GM23248 (cell line): ENCODE measurements at regions not wholly inside any gene's neighbourhood (a gene's known extent, or its start where the extent isn't known, plus 50 kb on each side); places are given as distances from the start of the nearest gene placed in this dataset.
"Not testable (repeated sequence)": the region's sequence is repeated elsewhere in the genome, so short reads cannot be mapped to it uniquely, and the experiment has no call there.

ENCODE experiments used
- DNase-seq: peaks from one replicate; pipeline ENCODE4 v3.0.0-alpha.2; 2015
- H2AFZ ChIP-seq: fragments of 200-600 bp; sonication (generic); 2 replicates; pipeline ENCODE4 v1.6.1; 2016; ENCODE audit warnings: antibody characterized with exemption
- H3F3A ChIP-seq: fragments of 200-600 bp; sonication (generic); 2 replicates; pipeline ENCODE4 v1.6.1; 2016; ENCODE audit warnings: mild to moderate bottlenecking, antibody characterized with exemption, mixed run types; ENCODE audit not compliant: insufficient read depth
- H3K27ac ChIP-seq: fragments of 200-600 bp; sonication (generic); 2 replicates; pipeline ENCODE4 v1.5.1; 2016; ENCODE audit warnings: mild to moderate bottlenecking
- H3K27me3 ChIP-seq: fragments of 200-600 bp; sonication (generic); replicated peaks from 2 replicates; pipeline ENCODE4 v1.6.1; 2016; ENCODE audit warnings: mild to moderate bottlenecking; ENCODE audit not compliant: insufficient read depth
- H3K36me3 ChIP-seq: fragments of 200-600 bp; sonication (generic); 2 replicates; pipeline ENCODE4 v1.6.1; 2016; ENCODE audit warnings: low read depth, mild to moderate bottlenecking
- H3K4me1 ChIP-seq: fragments of 200-600 bp; sonication (generic); 2 replicates; pipeline ENCODE4 v1.6.1; 2016; ENCODE audit warnings: mild to moderate bottlenecking; ENCODE audit not compliant: insufficient read depth
- H3K4me2 ChIP-seq: fragments of 200-600 bp; sonication (generic); one replicate; pipeline ENCODE4 v1.6.1; 2016; ENCODE audit warnings: mild to moderate bottlenecking; ENCODE audit not compliant: unreplicated experiment
- H3K4me3 ChIP-seq: fragments of 200-600 bp; sonication (generic); 2 replicates; pipeline ENCODE4 v1.5.1; 2016; ENCODE audit warnings: mild to moderate bottlenecking
- H3K79me2 ChIP-seq: fragments of 200-600 bp; sonication (generic); 2 replicates; pipeline ENCODE4 v1.6.1; 2016; ENCODE audit warnings: mild to moderate bottlenecking; ENCODE audit not compliant: insufficient read depth
- H3K9ac ChIP-seq: fragments of 200-600 bp; sonication (generic); 2 replicates; pipeline ENCODE4 v1.6.1; 2016; ENCODE audit warnings: mild to moderate bottlenecking
- H3K9me2 ChIP-seq: fragments of 200-600 bp; sonication (generic); 2 replicates; pipeline ENCODE4 v1.6.1; 2016; ENCODE audit warnings: mixed run types, mild to moderate bottlenecking, moderate library complexity; ENCODE audit not compliant: insufficient read depth
- H3K9me3 ChIP-seq: fragments of 200-600 bp; sonication (generic); one replicate; pipeline ENCODE4 v1.6.1; 2017; ENCODE audit warnings: low read depth
- H4K20me1 ChIP-seq: fragments of 200-600 bp; sonication (generic); 2 replicates; pipeline ENCODE4 v1.6.0; 2016; ENCODE audit not compliant: insufficient read depth
- EZH2 ChIP-seq: fragments of 200-600 bp; sonication (generic); IDR thresholded peaks from 2 replicates; pipeline ENCODE4 v1.6.1; 2018; ENCODE audit warnings: antibody characterized with exemption, mild to moderate bottlenecking; ENCODE audit not compliant: insufficient read depth, poor library complexity, severe bottlenecking
- EZH2phosphoT487 ChIP-seq: fragments of 200-600 bp; sonication (generic); IDR thresholded peaks from 2 replicates; pipeline ENCODE4 v1.6.1; 2018; ENCODE audit warnings: antibody characterized with exemption, moderate library complexity, mild to moderate bottlenecking, low read depth; ENCODE audit not compliant: insufficient read depth
- WGBS, 2 experiments: methylation state at CpG; one replicate each; pipeline ENCODE4 v1.1.6; 2015 to 2017; ENCODE audit warnings: low lambda C conversion rate in 2 of 2, low coverage in 1 of 2; ENCODE audit errors: missing lambda C conversion rate in 2 of 2; 5-methylcytosine and 5-hydroxymethylcytosine counted together
- in situ Hi-C: fragments of 300-500 bp; cut with MboI; formaldehyde crosslinking; loops from 2 replicates; pipeline ENCODE4 v1.15.0; 2020

GRCh38 chr18:5830902-5831301 is 64.4 kb downstream of the TMEM200C start:
- H3K4me1 ChIP-seq, H4K20me1 ChIP-seq, H3K9ac ChIP-seq, H2AFZ ChIP-seq, H3K79me2 ChIP-seq, H3K4me3 ChIP-seq, H3K9me3 ChIP-seq, H3K4me2 ChIP-seq, H3K36me3 ChIP-seq, H3K27me3 ChIP-seq, H3F3A ChIP-seq, H3K27ac ChIP-seq, DNase-seq, in situ Hi-C loops, H3K9me2 ChIP-seq: not testable (repeated sequence)
- WGBS, 2 experiments: 37 to 64% methylated on average over 1 of the region's 1 CpG

DNA sequence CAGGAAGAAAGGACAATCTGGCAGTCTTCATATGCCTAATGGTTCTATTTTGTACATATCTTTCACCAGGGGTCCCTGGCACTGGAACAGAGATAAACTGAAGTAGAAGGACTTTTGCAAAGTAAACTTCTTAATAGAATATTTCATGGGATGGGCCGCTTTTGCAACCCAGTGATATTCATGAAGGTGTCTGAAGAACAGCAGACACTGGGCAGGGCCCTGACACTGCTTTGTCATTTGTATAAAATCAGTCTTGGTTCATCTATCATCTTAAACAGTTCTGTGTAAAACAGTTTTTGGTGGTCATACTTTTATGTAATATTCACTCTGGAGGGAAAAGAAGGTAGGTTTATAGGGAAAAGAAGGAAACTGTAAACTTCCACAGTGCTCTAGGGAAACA is 66.4 kb downstream of the TMEM200C start:
- WGBS, 2 experiments: 32 to 44% methylated on average over 1 of the region's 1 CpG
- in situ Hi-C loops: no loop called here

GRCh38 chr18:5825663-5826062 is 69.7 kb downstream of the TMEM200C start:
- WGBS, 2 experiments: 34 to 37% methylated on average over 4 of the region's 4 CpGs
- Histone ChIP-seq H3K9me3 (no peaks in the 10 kb centered on the region), H3F3A (no peaks in the 10 kb centered on the region), H4K20me1 (no peaks in the 10 kb centered on the region), H3K4me3 (no peak overlapping the region), H3K4me2 (no peak overlapping the region), H3K4me1 (no peaks in the 10 kb centered on the region), H3K36me3 (no peaks in the 10 kb centered on the region), H3K9me2 (no peaks in the 10 kb centered on the region), H3K27me3 (no peaks in the 10 kb centered on the region), H3K79me2 (no peaks in the 10 kb centered on the region), H2AFZ (no peak overlapping the region), H3K9ac (no peak overlapping the region), H3K27ac (no peak overlapping the region)
- in situ Hi-C loops: no loop called here
- TF ChIP-seq EZH2 (no peak), EZH2phosphoT487 (no peak)
- DNase-seq: no peak

More for the DNA sequence above, 66.4 kb downstream of the TMEM200C start:
- no peaks in the 10 kb centered on the region for H3K27me3 ChIP-seq
- no peaks in the 10 kb centered on the region for H3K36me3 ChIP-seq
- H3F3A ChIP-seq: no peaks in the 10 kb centered on the region
- no peak overlapping the region for H3K4me2 ChIP-seq
- no peak overlapping the region for H3K4me3 ChIP-seq
- DNase-seq: no peak
- H2AFZ ChIP-seq: no peak overlapping the region
- H3K79me2 ChIP-seq: no peaks in the 10 kb centered on the region
- TF ChIP-seq EZH2 (no peak), EZH2phosphoT487 (no peak)
- no peaks in the 10 kb centered on the region for H3K9me2 ChIP-seq
- no peaks in the 10 kb centered on the region for H4K20me1 ChIP-seq
- H3K27ac ChIP-seq: no peak overlapping the region
- H3K9ac ChIP-seq: no peak overlapping the region
- no peaks in the 10 kb centered on the region for H3K4me1 ChIP-seq
- H3K9me3 ChIP-seq: no peaks in the 10 kb centered on the region

- Histone ChIP-seq H4K20me1 (no peaks in the 10 kb centered on the region), H3K9ac (no peak overlapping the region), H3K9me2 (no peaks in the 10 kb centered on the region), H3K27me3 (no peaks in the 10 kb centered on the region), H3K79me2 (no peaks in the 10 kb centered on the region), H2AFZ (no peak overlapping the region), H3K4me1 (no peaks in the 10 kb centered on the region), H3K4me3 (no peak overlapping the region), H3F3A (no peaks in the 10 kb centered on the region), H3K9me3 (no peaks in the 10 kb centered on the region), H3K27ac (no peak overlapping the region), H3K4me2 (no peak overlapping the region), H3K36me3 (no peaks in the 10 kb centered on the region)
- TF ChIP-seq EZH2: no peak
- TF ChIP-seq EZH2phosphoT487: no peak
- no peak for DNase-seq
- WGBS, 2 experiments: 20 to 25% methylated on average over 5 of the region's 5 CpGs
- in situ Hi-C loops: no loop called here
Measured at GRCh38 chr18:5824370-5824984, 70.8 kb downstream of the TMEM200C start.

DNA sequence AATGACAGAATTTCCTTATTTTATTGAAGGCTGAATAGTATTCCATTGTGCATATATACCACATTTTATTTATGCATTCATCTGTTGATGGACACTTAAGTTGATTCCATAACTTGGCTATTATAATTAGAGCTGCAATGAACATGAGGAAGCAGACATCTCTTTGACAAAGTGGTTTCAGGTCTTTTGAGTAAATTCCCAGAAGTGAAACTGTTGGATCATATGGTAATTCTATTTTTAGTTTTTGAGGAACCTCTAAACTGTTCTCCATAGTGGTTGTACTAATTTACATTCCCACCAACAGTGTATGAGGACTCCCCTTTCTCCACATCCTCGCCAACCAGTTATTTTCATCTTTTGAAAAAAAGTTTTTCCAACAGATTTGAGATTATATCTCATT is 77.5 kb downstream of the TMEM200C start:
- in situ Hi-C loops: no loop called here
- Histone ChIP-seq H3K4me3 (no peak overlapping the region), H3K4me2 (no peak overlapping the region), H3K4me1 (no peaks in the 10 kb centered on the region), H3K79me2 (no peaks in the 10 kb centered on the region), H3K9me3 (no peaks in the 10 kb centered on the region), H3K9me2 (no peaks in the 10 kb centered on the region), H3K27ac (no peak overlapping the region), H3F3A (no peaks in the 10 kb centered on the region), H3K9ac (no peak overlapping the region), H4K20me1 (no peaks in the 10 kb centered on the region), H2AFZ (no peak overlapping the region), H3K36me3 (no peaks in the 10 kb centered on the region), H3K27me3 (no peaks in the 10 kb centered on the region)
- TF ChIP-seq EZH2phosphoT487 (no peak), EZH2 (no peak)
- WGBS, 2 experiments: 36 to 38% methylated on average over 1 of the region's 1 CpG
- DNase-seq: no peak
